Upper lobe of left lung (tissue), 4 donors: ENCODE measurements at regions not wholly inside any gene's neighbourhood (a gene's known extent, or its start where the extent isn't known, plus 50 kb on each side); places are given as distances from the start of the nearest gene placed in this dataset.

ENCODE experiments used
- POLR2AphosphoS5 ChIP-seq, 2 donors: sonication (generic); formaldehyde crosslinking; IDR thresholded peaks; one replicate each; pipeline ENCODE4 v1.5.1; 2017; ENCODE audit warnings: antibody characterized with exemption in 2 of 2
- TF ChIP-seq, protein P1 (sequence below), 6 experiments: fragments of 450-650 bp in 4 of 6; fragments of 200-600 bp in 2 of 6; sonication (generic) in 2 of 6; IDR thresholded peaks; one replicate each; pipeline ENCODE4 v1.5.1; 2016 to 2019; ENCODE audit warnings: antibody characterized with exemption in 6 of 6

GRCh38 chr18:78773819-78774218 lies 205.8 kb upstream of the SALL3 start:
- TF ChIP-seq, protein P1, sequence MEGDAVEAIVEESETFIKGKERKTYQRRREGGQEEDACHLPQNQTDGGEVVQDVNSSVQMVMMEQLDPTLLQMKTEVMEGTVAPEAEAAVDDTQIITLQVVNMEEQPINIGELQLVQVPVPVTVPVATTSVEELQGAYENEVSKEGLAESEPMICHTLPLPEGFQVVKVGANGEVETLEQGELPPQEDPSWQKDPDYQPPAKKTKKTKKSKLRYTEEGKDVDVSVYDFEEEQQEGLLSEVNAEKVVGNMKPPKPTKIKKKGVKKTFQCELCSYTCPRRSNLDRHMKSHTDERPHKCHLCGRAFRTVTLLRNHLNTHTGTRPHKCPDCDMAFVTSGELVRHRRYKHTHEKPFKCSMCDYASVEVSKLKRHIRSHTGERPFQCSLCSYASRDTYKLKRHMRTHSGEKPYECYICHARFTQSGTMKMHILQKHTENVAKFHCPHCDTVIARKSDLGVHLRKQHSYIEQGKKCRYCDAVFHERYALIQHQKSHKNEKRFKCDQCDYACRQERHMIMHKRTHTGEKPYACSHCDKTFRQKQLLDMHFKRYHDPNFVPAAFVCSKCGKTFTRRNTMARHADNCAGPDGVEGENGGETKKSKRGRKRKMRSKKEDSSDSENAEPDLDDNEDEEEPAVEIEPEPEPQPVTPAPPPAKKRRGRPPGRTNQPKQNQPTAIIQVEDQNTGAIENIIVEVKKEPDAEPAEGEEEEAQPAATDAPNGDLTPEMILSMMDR (IDR thresholded peaks at IDR 0.05), result no peak
- no peak for TF ChIP-seq POLR2AphosphoS5 (IDR thresholded peaks at IDR 0.05)
